ENCODE measurements at regions not wholly inside any gene's neighbourhood (a gene's known extent, or its start where the extent isn't known, plus 50 kb on each side); places are given as distances from the start of the nearest gene placed in this dataset.

DNA sequence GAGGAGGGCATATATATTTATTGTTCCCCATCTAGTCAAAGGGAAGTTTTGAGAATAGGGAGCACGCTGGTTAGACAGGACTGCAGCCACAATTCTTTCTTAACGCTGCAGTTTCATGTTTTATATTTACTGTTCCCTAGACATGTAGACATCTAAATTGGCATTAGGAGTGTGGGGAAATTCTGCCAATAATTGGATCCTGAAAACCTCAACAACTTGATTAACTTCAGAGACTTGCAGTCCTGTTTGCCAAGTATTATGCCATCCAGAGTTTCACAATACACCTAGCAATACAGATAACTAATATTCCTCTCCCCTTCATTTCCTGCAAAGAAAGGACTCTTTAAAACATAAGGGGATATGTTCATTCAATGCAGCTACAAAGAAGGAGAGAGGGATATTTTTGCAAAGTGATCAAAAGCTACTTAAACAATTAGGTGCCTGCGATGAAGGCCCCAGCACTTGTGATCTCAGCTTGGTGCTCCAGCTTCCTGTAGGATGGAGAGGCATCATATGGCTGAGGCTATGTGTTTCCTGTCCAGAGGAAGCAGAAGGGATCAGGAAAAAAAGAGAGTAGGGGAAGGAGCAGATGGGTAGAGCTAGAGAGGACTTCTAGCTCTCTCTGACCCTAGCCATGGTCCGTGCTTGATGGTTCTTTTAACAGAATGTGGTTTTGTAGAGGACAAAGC lies 264.4 kb downstream of the MTX2 start:
- H3K4me3 ChIP-seq, result no peak overlapping the region
- no peak for TF ChIP-seq EZH2 (IDR thresholded peaks at IDR 0.05; ENCODE audit: low read depth)
- TF ChIP-seq, protein P1, sequence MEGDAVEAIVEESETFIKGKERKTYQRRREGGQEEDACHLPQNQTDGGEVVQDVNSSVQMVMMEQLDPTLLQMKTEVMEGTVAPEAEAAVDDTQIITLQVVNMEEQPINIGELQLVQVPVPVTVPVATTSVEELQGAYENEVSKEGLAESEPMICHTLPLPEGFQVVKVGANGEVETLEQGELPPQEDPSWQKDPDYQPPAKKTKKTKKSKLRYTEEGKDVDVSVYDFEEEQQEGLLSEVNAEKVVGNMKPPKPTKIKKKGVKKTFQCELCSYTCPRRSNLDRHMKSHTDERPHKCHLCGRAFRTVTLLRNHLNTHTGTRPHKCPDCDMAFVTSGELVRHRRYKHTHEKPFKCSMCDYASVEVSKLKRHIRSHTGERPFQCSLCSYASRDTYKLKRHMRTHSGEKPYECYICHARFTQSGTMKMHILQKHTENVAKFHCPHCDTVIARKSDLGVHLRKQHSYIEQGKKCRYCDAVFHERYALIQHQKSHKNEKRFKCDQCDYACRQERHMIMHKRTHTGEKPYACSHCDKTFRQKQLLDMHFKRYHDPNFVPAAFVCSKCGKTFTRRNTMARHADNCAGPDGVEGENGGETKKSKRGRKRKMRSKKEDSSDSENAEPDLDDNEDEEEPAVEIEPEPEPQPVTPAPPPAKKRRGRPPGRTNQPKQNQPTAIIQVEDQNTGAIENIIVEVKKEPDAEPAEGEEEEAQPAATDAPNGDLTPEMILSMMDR (conservative IDR thresholded peaks at IDR 0.05), result no peak
- no peak for DNase-seq
- H3K79me2 ChIP-seq (ENCODE audit: low read depth), result no peaks in the 10 kb centered on the region
- BruUV-seq (replicated peaks), result no TSS peak
- no peaks in the 10 kb centered on the region for H3K9me3 ChIP-seq (ENCODE audit: insufficient read depth, low read depth)
- no peaks in the 10 kb centered on the region for H3F3A ChIP-seq (ENCODE audit: insufficient read depth, low read depth)
- CTCF ChIA-PET, result interaction anchor here (0.6 kb wide), 1 partner anchor 360 kb away, joined by 8 read pairs; no protein-coding TSS in a partner anchor
- no peaks in the 10 kb centered on the region for H4K20me1 ChIP-seq (ENCODE audit: insufficient read depth)
- H2AFZ ChIP-seq, result no peak overlapping the region
- H3K27ac ChIP-seq, result no peak overlapping the region
- H3K27me3 ChIP-seq (ENCODE audit: insufficient read depth, low read depth), result no peaks in the 10 kb centered on the region; the same call in 1 of the 2 replicates
- peaks cover 5% of the 10 kb centered on the region; the same call in 1 of the 2 replicates for H3K4me1 ChIP-seq (replicated peaks; ENCODE audit: insufficient read depth)
- no peak overlapping the region for H3K4me2 ChIP-seq
- intact Hi-C loops (cut with micrococcal nuclease; ENCODE audit: unreplicated experiment), result no loop called here
- no peaks in the 10 kb centered on the region for H3K9me2 ChIP-seq (ENCODE audit: insufficient read depth)
- POLR2A ChIA-PET (ENCODE audit: unreplicated experiment), result no interaction called here
- H3K36me3 ChIP-seq (ENCODE audit: low read depth), result no peaks in the 10 kb centered on the region

DNA sequence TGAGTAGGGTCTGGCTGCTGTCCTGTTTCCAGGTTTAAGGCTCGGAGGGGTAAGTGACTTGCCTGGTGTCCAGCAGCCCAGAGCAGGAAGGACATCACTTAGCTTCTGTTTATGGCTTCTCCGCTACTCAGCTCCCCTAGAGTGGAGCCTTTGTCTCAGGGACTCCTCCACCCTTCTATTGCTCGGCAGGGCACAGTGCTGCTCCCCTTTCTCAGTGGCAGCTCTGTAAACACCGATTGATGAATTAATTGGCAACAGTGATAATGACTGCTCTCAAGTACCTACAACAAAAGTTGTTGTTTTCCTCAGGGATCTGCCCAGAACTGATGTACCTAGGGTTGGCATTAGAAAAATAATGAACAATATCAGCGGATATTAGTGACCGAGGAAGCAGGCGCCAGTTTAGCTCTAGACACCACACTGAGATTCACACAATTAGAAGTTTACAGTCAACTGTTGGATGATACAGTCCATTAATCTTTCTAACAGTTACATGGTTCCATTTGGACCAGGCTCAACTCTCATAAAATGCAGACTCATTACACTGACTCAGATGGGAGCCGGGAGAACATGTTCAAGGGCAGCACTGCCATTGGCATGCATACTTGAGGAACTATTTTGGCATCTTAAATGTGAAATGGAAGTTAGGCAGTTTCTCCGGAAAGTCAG lies 265.7 kb downstream of the MTX2 start:
- H3K9me3 ChIP-seq (ENCODE audit: insufficient read depth, low read depth), result no peaks in the 10 kb centered on the region
- ChIA-PET CTCF (interaction anchor here (0.6 to 2.4 kb wide), 2 partner anchors 20 to 471 kb away, joined by 4 to 12 read pairs; no protein-coding TSS in a partner anchor), POLR2A (ENCODE audit: unreplicated experiment) (interaction anchor here (0.6 kb wide), 1 partner anchor 102 kb away, joined by 5 read pairs; no protein-coding TSS in a partner anchor)
- no peaks in the 10 kb centered on the region for H4K20me1 ChIP-seq (ENCODE audit: insufficient read depth)
- H2AFZ ChIP-seq, result no peak overlapping the region
- H3K9me2 ChIP-seq (ENCODE audit: insufficient read depth), result no peaks in the 10 kb centered on the region
- peaks cover 5% of the 10 kb centered on the region; the same call in 1 of the 2 replicates for H3K4me1 ChIP-seq (replicated peaks; ENCODE audit: insufficient read depth)
- H3K79me2 ChIP-seq (ENCODE audit: low read depth), result no peaks in the 10 kb centered on the region
- DNase-seq, result no peak
- H3K27ac ChIP-seq, result no peak overlapping the region
- no peak overlapping the region for H3K4me3 ChIP-seq
- no peaks in the 10 kb centered on the region for H3F3A ChIP-seq (ENCODE audit: insufficient read depth, low read depth)
- intact Hi-C loops (cut with micrococcal nuclease; ENCODE audit: unreplicated experiment), result no loop called here
- no peaks in the 10 kb centered on the region for H3K36me3 ChIP-seq (ENCODE audit: low read depth)
- no peak for TF ChIP-seq EZH2 (IDR thresholded peaks at IDR 0.05; ENCODE audit: low read depth)
- TF ChIP-seq, protein P1 (conservative IDR thresholded peaks at IDR 0.05), result no peak
- no peaks in the 10 kb centered on the region for H3K27me3 ChIP-seq (ENCODE audit: insufficient read depth, low read depth)
- H3K4me2 ChIP-seq, result no peak overlapping the region
- no TSS peak for BruUV-seq (replicated peaks)

DNA sequence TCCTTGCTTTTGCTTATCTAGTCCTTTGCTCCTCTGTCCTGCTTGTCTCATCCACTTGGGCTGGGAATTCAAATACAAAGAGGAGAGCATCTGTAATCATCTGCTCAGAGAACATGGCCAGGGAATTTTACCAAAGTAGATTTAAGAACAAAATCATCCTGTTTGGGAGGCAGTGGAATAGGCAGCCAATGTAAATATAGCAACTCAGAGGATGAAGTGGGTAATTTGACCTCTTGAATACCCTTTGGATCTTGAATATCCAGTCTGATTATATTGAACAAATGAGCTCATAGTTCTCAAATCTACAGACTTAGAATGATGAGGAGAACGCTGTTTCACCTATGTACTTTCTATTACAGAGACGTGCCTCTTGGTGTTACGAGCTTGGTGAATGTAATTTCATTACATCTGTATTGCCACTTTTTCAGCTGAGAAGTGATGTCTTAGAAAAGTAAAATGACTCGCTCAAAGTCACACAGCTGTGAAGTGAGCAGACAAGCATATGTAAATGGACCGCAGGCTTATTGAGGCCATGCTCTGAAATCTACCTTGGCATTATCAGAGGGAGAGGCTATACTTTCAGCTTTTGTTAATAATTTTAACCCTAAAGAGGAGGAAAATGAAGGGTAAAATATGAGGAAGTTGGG lies 266.3 kb downstream of the MTX2 start:
- Histone ChIP-seq H3K27me3 (ENCODE audit: insufficient read depth, low read depth) (no peaks in the 10 kb centered on the region), H3K9me3 (ENCODE audit: insufficient read depth, low read depth) (no peaks in the 10 kb centered on the region), H3K4me1 (replicated peaks; ENCODE audit: insufficient read depth) (peaks cover 5% of the 10 kb centered on the region; the same call in 1 of the 2 replicates), H3K36me3 (ENCODE audit: low read depth) (no peaks in the 10 kb centered on the region), H3K27ac (no peak overlapping the region), H4K20me1 (ENCODE audit: insufficient read depth) (no peaks in the 10 kb centered on the region), H3K9me2 (ENCODE audit: insufficient read depth) (no peaks in the 10 kb centered on the region), H3F3A (ENCODE audit: insufficient read depth, low read depth) (no peaks in the 10 kb centered on the region), H3K79me2 (ENCODE audit: low read depth) (no peaks in the 10 kb centered on the region), H3K4me3 (no peak overlapping the region), H2AFZ (no peak overlapping the region), H3K4me2 (no peak overlapping the region)
- intact Hi-C loops (cut with micrococcal nuclease; ENCODE audit: unreplicated experiment), result no loop called here
- ChIA-PET POLR2A (ENCODE audit: unreplicated experiment) (interaction anchor here (0.6 kb wide), 1 partner anchor 101 kb away, joined by 5 read pairs; no protein-coding TSS in a partner anchor), CTCF (interaction anchor here (0.6 to 2.4 kb wide), 2 partner anchors 19 to 470 kb away, joined by 4 to 12 read pairs; no protein-coding TSS in a partner anchor)
- TF ChIP-seq EZH2 (IDR thresholded peaks at IDR 0.05; ENCODE audit: low read depth), result no peak
- TF ChIP-seq, protein P1 (conservative IDR thresholded peaks at IDR 0.05), result no peak
- no TSS peak for BruUV-seq (replicated peaks)
- no peak for DNase-seq

All from PC-9 (cell line).